Muscle of leg (tissue), 3 donors: ENCODE measurements at regions not wholly inside any gene's neighbourhood (a gene's known extent, or its start where the extent isn't known, plus 50 kb on each side); places are given as distances from the start of the nearest gene placed in this dataset.
"Not testable (repeated sequence)": the region's sequence is repeated elsewhere in the genome, so short reads cannot be mapped to it uniquely, and the experiment has no call there.

Experiments used
- DNase-seq: peaks from one replicate; pipeline ENCODE4 v3.0.0; 2013
- H3K27ac ChIP-seq: one replicate; pipeline ENCODE4 v1.5.1; 2013; ENCODE audit warnings: mild to moderate bottlenecking, low read length, control low read depth
- H3K27me3 ChIP-seq: one replicate; pipeline ENCODE4 v1.6.1; 2013; ENCODE audit warnings: low read length; ENCODE audit not compliant: control insufficient read depth, insufficient read depth
- H3K36me3 ChIP-seq: one replicate; pipeline ENCODE4 v1.6.1; 2013; ENCODE audit warnings: low read length; ENCODE audit not compliant: control insufficient read depth, insufficient read depth
- H3K4me1 ChIP-seq: one replicate; pipeline ENCODE4 v1.6.1; 2013; ENCODE audit warnings: low read length; ENCODE audit not compliant: control insufficient read depth, insufficient read depth
- H3K4me3 ChIP-seq: one replicate; pipeline ENCODE4 v1.5.1; 2013; ENCODE audit warnings: low read length, control low read depth
- H3K9me3 ChIP-seq: replicated peaks from 2 replicates; pipeline ENCODE4 v1.6.1; 2013; ENCODE audit warnings: low read depth, low read length; ENCODE audit not compliant: control insufficient read depth
- WGBS: methylation state at CpG from one replicate; pipeline ENCODE4 v1.1.5; 2013; ENCODE audit warnings: missing lambda C conversion rate; ENCODE audit not compliant: insufficient coverage; 5-methylcytosine and 5-hydroxymethylcytosine counted together

DNA sequence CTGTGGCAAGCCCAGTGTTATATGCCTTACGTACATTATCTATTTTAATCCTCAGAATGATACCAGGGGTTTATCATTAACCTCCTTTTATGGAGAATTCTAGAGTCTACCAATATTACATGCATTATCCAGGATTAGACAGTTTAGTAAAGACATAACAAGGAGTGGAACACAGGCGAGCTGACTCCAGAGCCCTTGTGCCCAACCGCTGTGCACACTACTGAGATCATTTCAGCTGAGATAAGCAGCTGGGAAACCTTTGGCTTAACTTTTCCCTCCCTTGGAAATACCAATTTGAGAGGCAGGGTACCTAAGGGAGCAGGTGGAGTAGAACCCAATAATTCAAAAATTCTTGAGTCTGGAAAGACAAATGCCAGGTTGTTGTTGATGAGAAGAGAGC lies 59.8 kb upstream of the ATP1B1 start:
- no peaks in the 10 kb centered on the region for H3K27me3 ChIP-seq
- no peaks in the 10 kb centered on the region for H3K9me3 ChIP-seq
- peaks cover 2% of the 10 kb centered on the region for H3K4me1 ChIP-seq
- WGBS: 100% methylated on average over 1 of the region's 3 CpGs
- DNase-seq: no peak
- H3K36me3 ChIP-seq: no peaks in the 10 kb centered on the region
- no peak overlapping the region for H3K4me3 ChIP-seq
- no peak overlapping the region for H3K27ac ChIP-seq

DNA sequence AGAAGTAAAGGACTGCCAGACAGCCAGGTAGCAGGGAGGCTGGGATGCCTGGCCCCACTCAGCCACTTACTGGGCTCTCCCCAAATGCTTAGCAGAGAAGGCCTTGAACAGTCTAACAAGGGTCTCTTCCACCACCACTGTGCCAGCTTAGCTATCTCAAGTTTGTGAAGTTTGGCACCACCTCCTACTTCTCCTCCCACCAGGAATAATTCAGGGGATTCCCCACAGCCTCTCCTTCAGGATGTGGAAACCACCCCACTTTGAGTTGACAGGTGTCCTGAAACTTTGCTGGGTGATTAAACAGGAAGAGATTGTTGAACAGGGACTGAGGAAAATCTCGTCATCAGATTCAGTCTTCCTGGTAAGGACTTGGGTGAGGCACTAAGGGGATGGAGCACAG lies 59.4 kb upstream of the ATP1B1 start:
- H3K4me3 ChIP-seq: no peak overlapping the region
- no peaks in the 10 kb centered on the region for H3K9me3 ChIP-seq
- no peak for DNase-seq
- H3K27me3 ChIP-seq: no peaks in the 10 kb centered on the region
- H3K27ac ChIP-seq: no peak overlapping the region
- H3K4me1 ChIP-seq: peaks cover 2% of the 10 kb centered on the region
- WGBS: 55% methylated on average over 1 of the region's 1 CpG
- H3K36me3 ChIP-seq: no peaks in the 10 kb centered on the region

- Histone ChIP-seq H3K36me3 (no peaks in the 10 kb centered on the region), H3K4me3 (no peak overlapping the region), H3K4me1 (peaks cover 2% of the 10 kb centered on the region), H3K27ac (no peak overlapping the region), H3K9me3 (no peaks in the 10 kb centered on the region), H3K27me3 (no peaks in the 10 kb centered on the region)
- WGBS: no CpG with 5 or more reads among the region's 3 CpGs
- no peak for DNase-seq
These were observed 58.4 kb upstream of the ATP1B1 start for GRCh38 chr1:169048043-169048442.

DNA sequence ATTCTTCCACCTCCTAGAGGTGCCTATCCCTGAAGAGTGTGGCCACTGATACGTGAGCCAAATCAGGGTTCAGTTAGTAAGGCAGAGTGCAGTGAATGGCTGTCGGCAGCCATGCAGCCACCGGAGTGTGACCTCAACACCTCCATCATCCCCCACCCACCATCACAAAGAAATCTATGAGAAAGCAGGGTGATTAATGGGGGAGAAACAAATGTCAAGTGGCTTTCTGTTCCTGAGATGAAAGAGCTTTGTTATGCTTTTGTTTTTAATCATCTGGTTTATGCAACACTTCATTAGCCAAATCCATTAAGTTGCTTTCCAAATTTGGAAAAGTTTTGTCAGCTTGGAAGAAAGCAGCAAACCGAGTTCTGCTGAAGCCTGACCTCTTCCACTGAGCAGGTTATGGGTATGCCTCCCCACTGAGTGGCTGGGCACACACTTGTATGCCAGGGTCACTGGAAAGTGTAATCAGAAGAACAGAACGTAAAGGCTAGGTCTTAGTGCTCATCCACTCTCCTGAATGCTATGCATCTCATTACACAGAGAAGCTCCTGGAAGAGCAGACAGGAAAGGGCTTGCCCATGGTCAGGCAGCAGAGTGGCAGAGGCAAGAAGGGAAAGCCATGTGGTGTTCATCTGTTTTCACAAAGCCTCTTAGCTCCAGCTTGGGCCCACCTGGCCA lies 57.1 kb upstream of the ATP1B1 start:
- H3K4me3 ChIP-seq: no peak overlapping the region
- no peaks in the 10 kb centered on the region for H3K27me3 ChIP-seq
- no peaks in the 10 kb centered on the region for H3K9me3 ChIP-seq
- H3K36me3 ChIP-seq: no peaks in the 10 kb centered on the region
- H3K27ac ChIP-seq: no peak overlapping the region
- DNase-seq: no peak
- WGBS: 40% methylated on average over 1 of the region's 5 CpGs
- peaks cover 2% of the 10 kb centered on the region for H3K4me1 ChIP-seq

DNA sequence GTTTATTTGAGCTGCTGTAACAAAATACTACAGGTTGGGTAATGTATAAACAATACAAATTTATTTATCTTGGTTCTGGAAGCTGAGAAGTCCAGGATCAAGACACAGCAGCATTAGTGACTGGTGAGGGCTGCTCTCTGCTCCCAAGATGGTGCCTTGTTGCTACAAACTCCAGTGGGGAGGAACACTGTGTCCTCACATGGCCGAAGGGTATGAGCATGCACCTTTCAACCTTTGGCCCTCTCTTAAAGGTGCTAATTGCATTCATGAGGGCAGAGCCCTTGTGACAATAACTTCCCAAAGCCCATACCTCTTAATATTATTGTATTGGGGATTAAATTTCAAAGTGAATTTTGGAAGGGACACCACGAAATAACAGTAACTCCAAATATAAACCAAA lies 55.3 kb upstream of the ATP1B1 start:
- no peak overlapping the region for H3K4me3 ChIP-seq
- no peaks in the 10 kb centered on the region for H3K27me3 ChIP-seq
- no peaks in the 10 kb centered on the region for H3K36me3 ChIP-seq
- no peak overlapping the region for H3K27ac ChIP-seq
- DNase-seq: no peak
- no CpG with 5 or more reads among the region's 2 CpGs for WGBS
- no peaks in the 10 kb centered on the region for H3K9me3 ChIP-seq
- no peaks in the 10 kb centered on the region for H3K4me1 ChIP-seq

DNA sequence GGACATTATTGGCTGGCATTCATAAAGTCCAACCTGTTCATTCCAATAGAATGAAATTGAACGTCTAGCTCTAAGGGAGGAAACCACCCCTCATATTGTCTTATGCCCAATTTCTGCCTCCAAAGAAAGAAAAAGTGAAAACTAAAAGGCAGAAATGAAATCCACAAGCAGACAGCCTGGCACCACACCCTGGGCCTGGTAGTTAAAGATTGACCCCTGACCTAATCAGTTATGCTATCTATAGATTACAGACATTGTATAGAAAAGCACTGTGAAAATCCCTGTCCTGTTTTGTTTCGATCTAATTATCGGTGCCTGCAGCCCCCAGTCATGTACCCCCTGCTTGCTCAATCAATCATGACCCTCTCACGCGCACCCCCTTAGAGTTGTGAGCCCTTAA lies 54.3 kb upstream of the ATP1B1 start:
- WGBS: no CpG with 5 or more reads among the region's 5 CpGs
- H3K4me3 ChIP-seq, DNase-seq, H3K27ac ChIP-seq, H3K9me3 ChIP-seq, H3K36me3 ChIP-seq, H3K27me3 ChIP-seq, H3K4me1 ChIP-seq: not testable (repeated sequence)

DNA sequence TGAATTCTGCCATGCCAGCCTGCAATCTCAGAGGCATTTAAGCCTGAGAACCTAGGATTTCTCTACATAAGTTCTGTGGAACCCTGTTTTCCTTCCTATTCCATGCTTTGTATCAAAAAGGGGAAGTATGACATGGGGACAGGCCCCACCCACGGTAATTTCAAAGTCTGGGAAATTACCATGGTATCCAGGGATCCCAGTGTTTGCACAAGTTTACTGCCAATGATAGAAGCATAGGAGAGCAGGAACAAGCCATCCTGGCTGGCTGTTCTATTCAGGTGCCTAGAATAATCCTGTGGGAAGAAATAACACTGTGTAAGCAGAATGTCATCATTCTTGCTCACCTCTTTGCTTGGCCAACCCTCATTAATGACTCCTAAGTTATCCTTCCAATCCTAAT lies 53.8 kb upstream of the ATP1B1 start:
- no peaks in the 10 kb centered on the region for H3K9me3 ChIP-seq
- no peaks in the 10 kb centered on the region for H3K4me1 ChIP-seq
- H3K4me3 ChIP-seq: no peak overlapping the region
- WGBS: 100% methylated on average over 1 of the region's 1 CpG
- no peak overlapping the region for H3K27ac ChIP-seq
- no peak for DNase-seq
- no peaks in the 10 kb centered on the region for H3K27me3 ChIP-seq
- no peaks in the 10 kb centered on the region for H3K36me3 ChIP-seq

GRCh38 chr1:169053196-169053595 lies 53.3 kb upstream of the ATP1B1 start:
- H3K27me3 ChIP-seq: no peaks in the 10 kb centered on the region
- WGBS: no CpG with 5 or more reads among the region's 4 CpGs
- H3K4me3 ChIP-seq: no peak overlapping the region
- H3K9me3 ChIP-seq: no peaks in the 10 kb centered on the region
- no peaks in the 10 kb centered on the region for H3K4me1 ChIP-seq
- no peaks in the 10 kb centered on the region for H3K36me3 ChIP-seq
- no peak for DNase-seq
- H3K27ac ChIP-seq: no peak overlapping the region
